ENCODE measurements at regions not wholly inside any gene's neighbourhood (a gene's known extent, or its start where the extent isn't known, plus 50 kb on each side); places are given as distances from the start of the nearest gene placed in this dataset.

DNA sequence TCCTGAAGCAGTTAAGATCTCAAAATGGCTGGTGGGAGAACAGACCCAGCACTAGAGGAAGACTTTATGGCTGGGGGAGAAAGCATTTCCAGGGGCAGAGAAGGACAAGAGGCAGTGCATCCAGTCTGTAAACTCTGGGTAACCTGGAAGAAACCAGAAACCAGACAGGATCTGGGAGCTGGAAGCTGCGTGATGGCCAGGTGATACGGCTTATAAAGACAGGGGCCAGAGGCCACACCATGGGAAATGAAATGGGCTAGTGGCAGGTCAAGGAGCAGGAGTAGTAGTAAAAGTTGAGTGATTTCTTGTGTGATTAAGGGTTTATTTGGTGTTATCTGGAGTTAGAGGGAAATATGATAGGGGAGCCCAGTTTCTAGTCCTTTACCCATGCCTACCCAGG, 144.7 kb upstream of the ARRDC4 start:
- Histone ChIP-seq H4K91ac (ENCODE audit: insufficient read depth, low read depth, low read length) (no peak overlapping the region), H2BK20ac (ENCODE audit: low read depth, low read length) (no peak overlapping the region), H3K23ac (ENCODE audit: low read depth, low read length) (no peak overlapping the region), H3K79me1 (ENCODE audit: low read depth in 1 of 2, low read length in 2 of 2) (no peaks in the 10 kb centered on the region), H3K18ac (ENCODE audit: low read depth, low read length) (no peak overlapping the region), H2BK15ac (ENCODE audit: low read depth, low read length) (no peak overlapping the region), H2AK9ac (replicated peaks; ENCODE audit: low read depth, low read length, poor library complexity) (no peak overlapping the region), H2BK120ac (ENCODE audit: low read depth, low read length) (no peak overlapping the region), H3K56ac (ENCODE audit: extremely low read depth, insufficient read depth, low read length) (no peak overlapping the region), H3K4me2 (ENCODE audit: low read depth, low read length) (no peak overlapping the region), H3K4ac (ENCODE audit: low read depth, low read length) (no peak overlapping the region), H3K27ac (ENCODE audit: insufficient read depth, low read length) (no peak overlapping the region), H3K27me3 (ENCODE audit: control insufficient read depth, insufficient read depth, low read length) (no peaks in the 10 kb centered on the region), H3K4me1 (ENCODE audit: control insufficient read depth, insufficient read depth, low read length) (no peaks in the 10 kb centered on the region), H2AFZ (replicated peaks; ENCODE audit: low read length, poor library complexity) (no peak overlapping the region), H3K9ac (ENCODE audit: low read depth, low read length) (no peak overlapping the region), H3K36me3 (ENCODE audit: control insufficient read depth, insufficient read depth, low read length) (no peaks in the 10 kb centered on the region), H3K9me3 (ENCODE audit: control insufficient read depth, insufficient read depth, low read length) (peaks cover 14% of the 10 kb centered on the region), H4K8ac (ENCODE audit: low read depth in 2 of 2, low read length in 2 of 2) (no peak overlapping the region), H3K14ac (replicated peaks; ENCODE audit: low read depth, low read length) (no peak overlapping the region), H4K5ac (ENCODE audit: low read depth, low read length) (no peak overlapping the region), H3K4me3 (ENCODE audit: insufficient read depth, low read depth, low read length) (no peak overlapping the region), H4K20me1 (ENCODE audit: insufficient read depth, low read length) (no peaks in the 10 kb centered on the region), H2AK5ac (ENCODE audit: low read depth, low read length) (no peak overlapping the region), H2BK5ac (ENCODE audit: low read depth, low read length, poor library complexity, severe bottlenecking) (no peak overlapping the region), H3K9me1 (ENCODE audit: insufficient read depth, low read length) (no peaks in the 10 kb centered on the region)
- ChIA-PET POLR2A (ENCODE audit: unreplicated experiment) (no interaction called here), CTCF (no interaction called here)
- in situ Hi-C loops (cut with MboI; ENCODE audit: low sequenced_read_pairs) (no loop called here), dilution Hi-C loops (cut with HindIII; ENCODE audit: low sequenced_read_pairs, unreplicated experiment) (no loop called here), intact Hi-C loops (cut with micrococcal nuclease) (no loop called here)
- ATAC-seq (ENCODE audit: low read depth): no peak
- DNase-seq: no peak
- WGBS, 2 experiments (ENCODE audit: extremely low coverage in 2 of 2, insufficient read length in 1 of 2): no CpG with 5 or more reads among the region's 2 CpGs
- TF ChIP-seq CTCF (conservative IDR thresholded peaks at IDR 0.05; ENCODE audit: low read depth, low read length) (no peak), CHD1 (IDR thresholded peaks at IDR 0.05; ENCODE audit: low read depth, low read length) (no peak), SMC3 (IDR thresholded peaks at IDR 0.05; ENCODE audit: low read depth, low read length) (no peak), MAFK (IDR thresholded peaks at IDR 0.05; ENCODE audit: low read depth, low read length) (no peak), CEBPB (IDR thresholded peaks at IDR 0.05; ENCODE audit: low read depth, low read length) (no peak), RFX5 (IDR thresholded peaks at IDR 0.05; ENCODE audit: low read depth, low read length) (no peak), BHLHE40 (IDR thresholded peaks at IDR 0.05; ENCODE audit: low read depth, low read length) (no peak), RAD21 (IDR thresholded peaks at IDR 0.05; ENCODE audit: low read length) (no peak), MXI1 (IDR thresholded peaks at IDR 0.05; ENCODE audit: borderline replicate concordance, low read depth, low read length) (no peak), RCOR1 (IDR thresholded peaks at IDR 0.05; ENCODE audit: insufficient replicate concordance, low read length) (no peak), NFE2L2 (IDR thresholded peaks at IDR 0.05; ENCODE audit: low read depth, low read length) (no peak), FOS (IDR thresholded peaks at IDR 0.05; ENCODE audit: low read depth, low read length) (no peak), POLR2A (IDR thresholded peaks at IDR 0.05; ENCODE audit: low read depth, low read length) (no peak), MAZ (IDR thresholded peaks at IDR 0.05; ENCODE audit: borderline replicate concordance, low read depth, low read length) (no peak)
- TF ChIP-seq, protein P1, sequence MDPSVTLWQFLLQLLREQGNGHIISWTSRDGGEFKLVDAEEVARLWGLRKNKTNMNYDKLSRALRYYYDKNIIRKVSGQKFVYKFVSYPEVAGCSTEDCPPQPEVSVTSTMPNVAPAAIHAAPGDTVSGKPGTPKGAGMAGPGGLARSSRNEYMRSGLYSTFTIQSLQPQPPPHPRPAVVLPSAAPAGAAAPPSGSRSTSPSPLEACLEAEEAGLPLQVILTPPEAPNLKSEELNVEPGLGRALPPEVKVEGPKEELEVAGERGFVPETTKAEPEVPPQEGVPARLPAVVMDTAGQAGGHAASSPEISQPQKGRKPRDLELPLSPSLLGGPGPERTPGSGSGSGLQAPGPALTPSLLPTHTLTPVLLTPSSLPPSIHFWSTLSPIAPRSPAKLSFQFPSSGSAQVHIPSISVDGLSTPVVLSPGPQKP (IDR thresholded peaks at IDR 0.05; ENCODE audit: borderline replicate concordance, low read depth, low read length): no peak
- TF ChIP-seq, protein P2, sequence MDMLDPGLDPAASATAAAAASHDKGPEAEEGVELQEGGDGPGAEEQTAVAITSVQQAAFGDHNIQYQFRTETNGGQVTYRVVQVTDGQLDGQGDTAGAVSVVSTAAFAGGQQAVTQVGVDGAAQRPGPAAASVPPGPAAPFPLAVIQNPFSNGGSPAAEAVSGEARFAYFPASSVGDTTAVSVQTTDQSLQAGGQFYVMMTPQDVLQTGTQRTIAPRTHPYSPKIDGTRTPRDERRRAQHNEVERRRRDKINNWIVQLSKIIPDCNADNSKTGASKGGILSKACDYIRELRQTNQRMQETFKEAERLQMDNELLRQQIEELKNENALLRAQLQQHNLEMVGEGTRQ (IDR thresholded peaks at IDR 0.05; ENCODE audit: low read depth, low read length): no peak
- BruUV-seq (replicated peaks): no TSS peak

Measured in IMR-90 (cell line).